Fibroblast of lung (primary cell): ENCODE measurements at regions not wholly inside any gene's neighbourhood (a gene's known extent, or its start where the extent isn't known, plus 50 kb on each side); places are given as distances from the start of the nearest gene placed in this dataset.

Source experiments
- DNase-seq, 2 donors: peaks; one replicate each; pipeline versions ENCODE4 v3.0.0 to v3.0.0-alpha.2; 2010; ENCODE audit warnings: low read depth in 2 of 2
- H2AFZ ChIP-seq: 2 replicates; pipeline ENCODE4 v1.5.1; 2012; ENCODE audit warnings: low read length, control low read depth, inconsistent platforms
- H3K27ac ChIP-seq: 2 replicates; pipeline ENCODE4 v1.5.1; 2011; ENCODE audit warnings: low read length, control low read depth; ENCODE audit not compliant: insufficient read depth
- H3K27me3 ChIP-seq: 2 replicates; pipeline ENCODE4 v1.5.1; 2011; ENCODE audit warnings: mild to moderate bottlenecking, low read length; ENCODE audit not compliant: control insufficient read depth, insufficient read depth
- H3K36me3 ChIP-seq: 2 replicates; pipeline ENCODE4 v1.5.1; 2011; ENCODE audit warnings: low read length; ENCODE audit not compliant: control insufficient read depth, insufficient read depth
- H3K4me1 ChIP-seq: 2 replicates; pipeline ENCODE4 v1.5.1; 2011; ENCODE audit warnings: low read length; ENCODE audit not compliant: control insufficient read depth, insufficient read depth; ENCODE audit errors: extremely low read depth
- H3K4me2 ChIP-seq: 2 replicates; pipeline ENCODE4 v1.5.1; 2011; ENCODE audit warnings: low read length, control low read depth; ENCODE audit not compliant: insufficient read depth; ENCODE audit errors: extremely low read depth
- H3K4me3 ChIP-seq, 4 experiments: fragments of 200-600 bp in 1 of 4; sonication (generic) in 1 of 4; replicated peaks in 1 of 4; 2 replicates each; pipeline ENCODE4 v1.5.1; 2011 to 2016; ENCODE audit warnings: low read length in 4 of 4, low read depth in 3 of 4, mild to moderate bottlenecking in 3 of 4, control low read depth in 2 of 4, inconsistent platforms in 1 of 4, mixed read lengths in 1 of 4; ENCODE audit not compliant: insufficient read depth in 1 of 4; ENCODE audit errors: control extremely low read depth in 1 of 4
- H3K79me2 ChIP-seq: 2 replicates; pipeline ENCODE4 v1.5.1; 2012; ENCODE audit warnings: mild to moderate bottlenecking, low read length, inconsistent platforms; ENCODE audit not compliant: control insufficient read depth, insufficient read depth
- H3K9ac ChIP-seq: 2 replicates; pipeline ENCODE4 v1.5.1; 2011; ENCODE audit warnings: mild to moderate bottlenecking, low read length, control low read depth; ENCODE audit not compliant: insufficient read depth
- H3K9me3 ChIP-seq: 2 replicates; pipeline ENCODE4 v1.5.1; 2012; ENCODE audit warnings: low read depth, low read length; ENCODE audit not compliant: control insufficient read depth, insufficient read depth
- H4K20me1 ChIP-seq: 2 replicates; pipeline ENCODE4 v1.5.1; 2011; ENCODE audit warnings: low read length; ENCODE audit not compliant: control insufficient read depth, insufficient read depth; ENCODE audit errors: extremely low read depth
- CTCF ChIP-seq, 2 donors: IDR thresholded peaks in 1 of 2; conservative IDR thresholded peaks in 1 of 2; 1 replicate in 1 of 2; 2 replicates in 1 of 2; pipeline ENCODE4 v1.5.1; 2011 to 2012; ENCODE audit warnings: low read length in 2 of 2, control low read depth in 1 of 2, inconsistent platforms in 1 of 2, low read depth in 1 of 2, mild to moderate bottlenecking in 1 of 2
- EZH2 ChIP-seq: IDR thresholded peaks from 2 replicates; pipeline ENCODE4 v1.5.1; 2012; ENCODE audit warnings: low read length, control low read depth, mild to moderate bottlenecking; ENCODE audit errors: missing control alignments

- Histone ChIP-seq H4K20me1 (no peaks in the 10 kb centered on the region), H3K4me1 (peaks cover 25% of the 10 kb centered on the region), H3K36me3 (no peaks in the 10 kb centered on the region), H2AFZ (no peak overlapping the region), H3K9ac (no peak overlapping the region), H3K4me2 (no peak overlapping the region), H3K27ac (no peak overlapping the region), H3K4me3 (no peak overlapping the region), H3K79me2 (no peaks in the 10 kb centered on the region), H3K27me3 (peaks cover 2% of the 10 kb centered on the region), H3K9me3 (no peaks in the 10 kb centered on the region)
- DNase-seq, result no peak
- TF ChIP-seq CTCF (conservative IDR thresholded peaks at IDR 0.05 in 1 of 2, IDR thresholded peaks at IDR 0.05 in 1 of 2; ENCODE audit: low read depth in 1 of 2, low read length in 2 of 2), result no peak
- no peak for TF ChIP-seq EZH2
Measured at GRCh38 chr6:157759028-157759427, 64.0 kb upstream of the SNX9 start.

DNA sequence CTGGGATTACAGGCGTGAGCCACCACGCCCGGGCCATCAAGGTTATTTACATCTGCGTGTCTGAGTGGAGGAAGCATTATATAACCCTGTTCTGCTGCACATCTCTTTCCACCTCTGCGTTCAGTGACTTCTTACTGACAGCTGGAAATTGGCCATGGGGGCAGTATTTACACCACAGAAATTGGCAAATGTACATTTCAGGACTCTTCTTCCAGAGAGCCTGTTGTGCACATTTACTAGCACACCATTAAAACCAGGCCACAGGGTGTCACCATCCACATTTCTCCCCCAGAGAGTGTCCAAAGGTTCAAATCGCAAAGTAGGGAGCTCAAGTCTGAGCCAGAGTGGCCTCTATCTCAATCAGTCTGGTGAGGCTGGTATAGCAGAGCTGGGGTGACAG is 62.9 kb upstream of the SNX9 start:
- Histone ChIP-seq H3K9ac (no peak overlapping the region), H3K9me3 (no peaks in the 10 kb centered on the region), H3K27me3 (no peaks in the 10 kb centered on the region), H4K20me1 (no peaks in the 10 kb centered on the region), H3K4me3 (no peak overlapping the region), H3K36me3 (no peaks in the 10 kb centered on the region), H2AFZ (no peak overlapping the region), H3K79me2 (no peaks in the 10 kb centered on the region), H3K4me1 (peaks cover 30% of the 10 kb centered on the region), H3K27ac (peak overlapping the region; percentile 48), H3K4me2 (no peak overlapping the region)
- no peak for TF ChIP-seq EZH2
- no peak for TF ChIP-seq CTCF (conservative IDR thresholded peaks at IDR 0.05 in 1 of 2, IDR thresholded peaks at IDR 0.05 in 1 of 2; ENCODE audit: low read depth in 1 of 2, low read length in 2 of 2)
- DNase-seq, result peak in 1 of 2 donors; percentile 11

DNA sequence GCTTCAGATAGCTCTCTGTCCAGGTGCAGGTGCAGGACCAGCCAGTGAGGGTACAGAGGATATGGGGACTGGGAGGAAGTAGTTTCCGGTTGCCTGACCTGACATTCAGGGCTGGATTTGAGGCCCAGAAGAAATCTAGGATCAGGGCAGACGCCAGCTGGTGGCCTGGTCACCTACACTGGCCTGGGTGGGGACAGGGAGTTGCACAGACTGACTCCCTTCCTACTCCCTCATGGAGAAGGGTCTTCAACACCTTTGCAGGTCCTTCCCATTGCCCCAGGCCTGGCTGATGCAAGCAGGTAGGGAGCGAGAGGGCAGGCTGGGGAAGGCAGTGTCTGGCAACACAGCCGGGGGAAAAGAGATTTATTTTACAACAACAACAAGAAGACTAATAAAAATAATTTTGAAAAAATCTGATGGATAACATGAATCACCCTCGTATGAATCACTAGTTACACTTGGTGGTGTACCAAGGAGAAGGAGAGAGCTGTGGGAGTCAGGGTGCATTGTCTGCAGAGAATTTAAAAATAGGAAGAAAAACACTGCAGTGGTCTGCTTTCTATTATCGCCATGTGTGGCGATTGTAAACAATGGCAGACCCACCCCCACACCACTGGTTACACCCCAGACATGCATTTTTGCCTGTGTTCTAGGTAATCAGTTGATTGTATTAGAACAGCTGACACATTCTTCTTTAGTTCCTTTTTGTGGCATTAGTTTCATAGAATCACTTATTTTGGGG is 62.3 kb upstream of the SNX9 start:
- Histone ChIP-seq H3K4me1 (peaks cover 30% of the 10 kb centered on the region), H3K4me3 (peak overlapping the region in 1 of 4 experiments; percentile 21), H3K27me3 (no peaks in the 10 kb centered on the region), H3K4me2 (peak overlapping the region; percentile 83), H4K20me1 (no peaks in the 10 kb centered on the region), H3K27ac (peak overlapping the region; percentile 58), H3K9me3 (no peaks in the 10 kb centered on the region), H3K9ac (no peak overlapping the region), H3K36me3 (no peaks in the 10 kb centered on the region), H3K79me2 (no peaks in the 10 kb centered on the region), H2AFZ (no peak overlapping the region)
- DNase-seq, result peak; percentile 82 to 88
- TF ChIP-seq CTCF (conservative IDR thresholded peaks at IDR 0.05 in 1 of 2, IDR thresholded peaks at IDR 0.05 in 1 of 2; ENCODE audit: low read depth in 1 of 2, low read length in 2 of 2) (no peak), EZH2 (no peak)
